ENCODE measurements at regions not wholly inside any gene's neighbourhood (a gene's known extent, or its start where the extent isn't known, plus 50 kb on each side); places are given as distances from the start of the nearest gene placed in this dataset.

DNA sequence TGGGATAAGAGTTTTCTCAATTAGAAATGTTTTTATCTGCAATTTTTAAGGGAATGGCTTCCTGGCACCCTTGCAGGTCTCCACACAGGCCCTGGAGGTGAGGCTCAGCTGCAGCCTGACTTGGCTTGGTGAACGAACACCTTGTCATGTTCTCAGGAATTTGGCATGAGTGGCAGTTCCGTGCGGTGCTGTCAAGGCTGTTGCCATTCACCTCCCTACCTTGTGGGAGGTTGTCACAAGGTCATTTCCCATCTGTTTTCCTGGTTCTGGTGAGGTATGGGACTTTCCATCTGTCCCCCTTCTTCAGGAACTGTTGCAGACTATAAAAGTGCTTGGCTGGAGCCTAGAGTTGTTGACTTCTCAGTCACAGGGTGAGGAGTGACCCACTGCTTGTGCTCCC lies 82.9 kb downstream of the ELOVL4 start:
- DNase-seq (ENCODE audit: low read depth in 2 of 2) = peak in 1 of 2 donors; percentile 10

DNA sequence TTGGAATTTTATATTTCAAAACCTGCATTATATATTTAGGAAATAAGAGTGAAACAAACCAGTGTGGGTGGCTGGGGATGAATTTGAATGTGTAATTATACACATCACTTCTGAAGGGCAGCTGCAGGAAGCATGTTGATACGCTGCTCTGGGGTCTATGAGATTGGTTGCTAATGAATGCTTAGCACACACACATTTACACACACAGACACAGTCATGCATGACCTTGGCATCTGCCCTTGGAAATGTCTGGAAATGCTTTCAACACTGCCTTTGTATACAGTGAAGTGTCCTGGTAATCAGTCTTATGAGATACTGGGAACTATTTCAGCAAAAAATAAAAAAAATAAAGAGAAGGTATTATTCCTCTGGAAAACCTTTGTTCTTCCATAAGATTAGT lies 83.4 kb downstream of the ELOVL4 start:
- DNase-seq (ENCODE audit: low read depth in 2 of 2) = no peak

DNA sequence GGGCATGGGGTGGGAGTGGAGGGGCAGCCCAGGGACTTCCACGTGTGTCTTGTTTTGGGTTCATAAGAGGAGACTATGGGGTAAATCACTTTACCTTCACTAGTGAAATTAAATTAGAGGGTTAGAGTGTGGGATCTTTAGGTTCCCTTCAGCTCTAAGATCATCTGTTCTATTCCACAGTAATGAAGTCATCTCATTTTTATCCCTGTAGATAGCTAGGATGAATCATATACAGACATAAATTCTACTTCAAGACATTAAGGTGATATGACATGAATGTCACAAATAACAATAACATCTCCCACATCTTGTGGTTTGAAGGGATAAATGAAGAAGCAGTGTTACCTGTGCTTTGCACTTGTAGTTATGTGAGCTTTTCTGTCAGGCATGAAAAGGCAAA lies 83.8 kb downstream of the ELOVL4 start:
- DNase-seq (ENCODE audit: low read depth in 2 of 2) = no peak

DNA sequence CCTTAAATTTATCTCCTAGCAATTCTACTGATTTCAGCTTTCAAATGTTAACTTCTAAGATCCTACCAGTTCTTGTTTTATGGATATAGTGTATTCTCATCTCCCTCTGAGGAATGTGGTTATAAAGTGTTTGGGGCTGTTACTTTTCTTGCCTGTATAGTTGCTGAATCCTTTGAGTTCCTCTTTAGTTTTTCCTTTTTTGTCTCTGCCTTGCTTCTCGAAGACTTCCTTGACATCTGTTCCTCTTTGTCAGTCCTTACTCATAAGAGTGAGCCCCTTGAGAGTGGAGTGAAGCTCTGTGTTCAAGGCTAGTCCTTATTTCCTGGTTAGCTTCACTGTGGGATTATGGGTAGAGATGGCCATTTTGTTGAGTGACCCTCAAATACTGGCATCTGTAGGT lies 84.6 kb downstream of the ELOVL4 start:
- DNase-seq (ENCODE audit: low read depth in 2 of 2) = no peak

DNA sequence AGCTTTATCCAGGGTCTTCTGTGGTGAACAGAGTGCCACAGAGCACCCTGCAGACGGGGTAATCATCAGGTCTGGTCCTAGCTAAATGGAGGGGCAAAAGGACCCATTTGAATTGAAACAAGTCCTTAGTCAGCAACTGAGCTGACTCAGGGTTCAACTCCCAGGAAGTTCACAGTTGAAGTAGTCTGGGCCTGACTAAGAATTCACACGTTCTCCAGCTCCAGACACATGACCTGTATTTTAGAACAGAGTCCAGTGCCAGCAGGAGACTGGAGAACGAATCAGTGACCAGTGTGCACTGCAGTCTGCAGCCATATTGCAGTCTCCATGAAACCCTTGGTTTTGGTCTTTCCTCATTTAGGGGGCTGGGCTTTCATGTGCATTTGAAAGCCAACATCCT lies 85.2 kb downstream of the ELOVL4 start:
- DNase-seq (ENCODE audit: low read depth in 2 of 2) = no peak

DNA sequence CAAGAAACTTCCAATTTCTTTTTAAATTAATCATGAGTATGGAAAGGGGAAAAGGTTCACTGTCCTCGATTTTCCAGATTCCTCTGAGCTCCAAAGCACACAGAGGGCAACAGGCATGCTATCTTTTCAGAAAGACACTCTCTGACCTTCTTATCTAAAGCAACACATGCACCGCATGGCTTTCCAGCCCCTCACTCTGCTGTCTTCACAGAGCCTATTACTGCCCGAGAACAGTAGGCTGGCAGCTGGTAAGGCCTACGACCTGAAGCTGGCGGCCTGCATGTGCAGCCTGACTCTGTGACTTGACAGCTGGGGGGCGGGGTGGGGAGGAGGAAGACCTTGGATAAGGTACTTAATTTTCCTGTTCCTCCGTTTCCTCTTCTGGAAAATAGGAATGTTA lies 86.3 kb downstream of the ELOVL4 start:
- DNase-seq (ENCODE audit: low read depth in 2 of 2) = no peak

DNA sequence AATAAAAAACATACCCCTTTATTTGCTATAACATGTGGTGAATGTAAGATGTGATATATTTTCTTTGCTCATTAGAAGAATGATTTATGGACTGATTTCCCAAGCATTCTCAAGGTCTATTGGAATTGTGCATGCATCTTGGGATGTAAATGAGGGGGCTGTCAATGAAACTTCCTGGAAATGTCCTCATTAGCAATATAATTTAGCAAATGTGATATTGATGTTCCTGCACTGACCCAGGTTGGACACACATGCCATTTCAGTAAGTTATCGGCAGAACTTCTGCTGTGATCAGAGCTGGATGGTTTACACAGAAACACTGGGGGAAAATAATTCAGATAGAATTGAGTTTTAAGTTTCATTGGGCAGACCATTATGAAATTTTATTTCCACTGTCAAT lies 99.9 kb downstream of the ELOVL4 start:
- no peak for DNase-seq (ENCODE audit: low read depth in 2 of 2)

DNA sequence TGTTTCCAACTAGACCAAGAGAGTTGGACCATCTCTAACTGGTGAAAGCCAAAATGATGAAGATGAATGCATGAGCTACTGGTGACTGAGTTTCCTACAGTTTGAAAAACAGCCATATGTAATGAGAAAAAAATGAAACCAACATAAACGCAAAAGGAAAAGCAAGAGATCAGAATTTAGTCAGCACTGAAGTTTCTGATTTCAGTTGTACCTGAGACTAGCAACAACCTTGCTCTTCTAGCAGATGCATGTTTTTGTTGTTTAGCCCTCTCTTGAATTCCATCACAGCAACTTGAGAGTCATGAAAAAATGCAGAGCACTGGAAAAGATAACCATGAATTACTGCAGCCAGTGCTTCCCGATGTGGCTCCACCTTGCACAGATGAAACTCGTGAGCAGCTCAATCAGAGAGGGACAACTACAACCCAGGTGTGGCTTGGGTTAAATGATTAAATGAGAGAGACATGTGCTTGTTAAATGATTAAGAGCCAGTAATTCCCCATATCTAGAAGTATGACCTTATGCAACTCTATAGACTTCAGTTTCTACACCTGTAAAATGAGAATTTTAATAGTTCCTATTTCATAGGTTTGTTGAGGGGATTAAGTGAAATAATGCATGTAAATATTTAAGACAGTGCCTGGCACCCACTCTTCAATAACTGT lies 104.8 kb downstream of the ELOVL4 start:
- DNase-seq (ENCODE audit: low read depth in 2 of 2) = no peak

DNA sequence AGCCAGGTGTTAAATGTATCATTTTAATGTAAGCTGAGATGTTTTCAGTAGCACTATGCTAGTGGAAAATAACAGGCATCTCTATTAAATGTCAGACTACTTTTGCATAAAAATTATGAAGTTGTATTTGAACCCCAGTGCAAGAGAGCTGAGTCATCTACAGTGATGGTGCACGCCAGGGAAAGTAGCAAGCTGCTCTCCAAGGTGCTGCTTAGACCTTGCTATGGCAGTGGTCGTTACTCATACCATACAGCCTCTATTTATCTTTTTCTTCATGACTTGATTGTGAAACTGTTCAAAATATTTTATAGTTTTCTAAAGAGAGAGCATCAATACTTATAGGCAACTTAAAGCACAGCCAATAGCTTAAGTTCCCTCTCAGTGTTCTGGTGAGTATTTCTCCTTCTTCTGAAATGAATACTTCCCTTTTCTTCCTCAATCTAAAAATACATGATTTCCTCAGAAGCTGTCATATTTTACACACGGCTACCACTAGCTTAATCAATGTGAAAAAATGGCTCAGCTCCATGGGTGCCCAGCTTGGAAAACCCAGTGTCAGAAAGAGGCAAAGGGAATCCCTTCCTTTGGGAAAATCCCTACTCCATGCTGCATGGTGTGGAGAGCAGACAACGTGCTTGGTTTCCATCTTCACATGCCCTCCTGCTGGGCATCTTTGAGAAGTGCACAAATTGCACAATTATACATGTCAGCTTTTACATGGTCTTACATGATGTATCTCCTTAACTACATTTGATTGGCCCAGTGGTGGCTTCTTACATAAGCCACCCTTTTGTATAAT lies 105.6 kb downstream of the ELOVL4 start:
- DNase-seq (ENCODE audit: low read depth in 2 of 2) = no peak

DNA sequence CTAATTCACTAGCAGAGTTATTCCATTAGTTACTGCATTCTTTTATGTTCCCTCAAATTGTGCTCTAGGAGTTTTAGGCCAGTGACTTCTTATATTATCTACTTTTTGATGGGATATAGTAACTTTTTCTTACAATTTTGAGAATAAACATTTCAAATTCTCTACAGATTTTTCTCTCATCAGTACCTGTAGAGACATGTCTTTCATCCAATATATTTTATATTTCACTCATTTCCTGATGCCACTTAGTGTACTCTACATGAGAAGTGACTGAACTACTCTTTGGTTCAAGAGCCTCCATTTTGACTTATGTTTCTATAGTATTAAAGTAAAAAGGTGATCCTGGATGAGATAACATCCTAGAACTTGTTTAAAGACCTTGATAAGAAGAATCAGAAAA lies 108.5 kb downstream of the ELOVL4 start:
- DNase-seq (ENCODE audit: low read depth in 2 of 2) = no peak

DNA sequence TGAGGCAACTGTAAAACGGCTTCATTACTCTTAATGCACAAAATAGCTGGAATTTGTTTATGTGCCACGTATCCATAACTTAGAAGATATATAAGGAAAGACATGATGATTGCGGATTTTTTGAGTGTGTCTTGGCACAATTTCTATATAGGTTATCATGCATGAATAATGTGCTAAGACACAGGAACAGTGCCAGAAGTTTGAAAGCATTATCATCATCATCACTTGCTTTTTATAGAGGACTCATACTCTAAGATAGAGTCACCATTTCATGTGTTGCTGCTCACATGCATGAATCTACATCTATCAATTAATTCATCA lies 113.4 kb downstream of the ELOVL4 start:
- DNase-seq (ENCODE audit: low read depth in 2 of 2) = no peak

DNA sequence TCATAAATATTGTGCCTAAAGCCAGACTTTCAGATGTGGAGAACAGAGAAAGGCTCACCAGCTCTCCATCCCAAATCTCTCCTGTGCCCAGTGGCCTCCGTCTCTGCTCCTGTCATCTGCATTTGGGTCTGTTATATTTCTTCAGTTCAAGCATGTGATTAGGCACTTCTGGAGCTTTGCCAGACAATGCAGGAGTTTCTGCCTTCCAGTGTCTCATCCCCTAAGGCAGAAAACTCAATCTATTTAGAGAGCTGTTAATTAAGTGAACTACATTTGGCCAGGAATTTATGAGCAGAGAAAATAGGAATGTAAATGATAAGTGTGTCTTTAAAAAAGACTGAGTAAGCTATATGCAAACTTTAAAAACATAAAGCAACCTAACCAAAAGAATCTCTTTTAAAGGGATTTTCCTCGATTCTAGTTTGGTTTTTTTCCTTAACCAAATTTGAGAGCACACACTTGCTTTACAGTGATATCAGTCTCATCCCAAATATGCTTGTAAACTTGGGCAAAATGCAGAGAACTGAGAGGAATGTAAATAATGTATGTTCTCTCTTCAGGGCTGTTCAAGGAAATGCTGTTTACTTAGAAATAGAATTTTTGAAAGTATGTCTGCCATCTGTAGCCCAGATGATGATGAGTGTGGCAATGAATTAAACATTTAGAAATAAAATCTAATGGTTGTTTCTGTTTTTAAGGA lies 113.9 kb downstream of the ELOVL4 start:
- no peak for DNase-seq (ENCODE audit: low read depth in 2 of 2)

DNA sequence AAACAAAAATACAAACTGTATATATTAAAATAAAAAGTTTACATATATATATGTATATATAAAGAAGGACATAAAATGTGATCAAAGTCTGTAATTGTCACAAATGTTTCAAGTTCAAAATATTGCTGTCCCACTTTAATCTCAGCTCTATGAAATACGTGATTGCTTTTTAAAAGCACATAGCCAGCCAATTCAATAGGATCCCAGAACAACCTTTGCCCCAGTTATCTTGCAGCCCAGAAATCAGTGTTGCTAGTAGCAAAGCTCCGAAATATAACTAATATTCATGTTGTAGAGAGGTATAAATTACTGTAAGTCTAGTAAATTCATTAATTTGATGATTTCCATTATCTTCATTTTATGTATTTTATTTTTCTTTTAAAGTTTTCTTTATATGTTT lies 114.6 kb downstream of the ELOVL4 start:
- DNase-seq (ENCODE audit: low read depth in 2 of 2) = no peak

DNA sequence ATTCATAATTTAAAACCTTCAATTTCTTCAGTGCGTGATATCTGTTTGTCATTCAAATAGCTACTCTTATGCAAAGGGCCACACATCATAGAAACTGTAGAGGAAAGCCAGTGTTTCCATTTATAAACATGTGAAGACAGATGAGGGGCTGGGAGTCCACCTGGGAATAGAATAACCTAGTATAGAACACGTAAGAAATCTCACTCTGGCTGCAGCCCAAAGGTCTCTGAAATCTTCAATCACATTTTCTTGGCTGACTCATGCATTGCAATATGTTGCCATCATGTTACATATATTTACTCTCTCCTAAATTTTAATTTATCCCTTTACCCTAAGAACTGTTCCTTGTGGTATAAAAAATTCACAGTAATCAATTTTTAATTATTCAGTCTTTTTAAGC lies 123.2 kb downstream of the ELOVL4 start:
- DNase-seq (ENCODE audit: low read depth in 2 of 2) = no peak

DNA sequence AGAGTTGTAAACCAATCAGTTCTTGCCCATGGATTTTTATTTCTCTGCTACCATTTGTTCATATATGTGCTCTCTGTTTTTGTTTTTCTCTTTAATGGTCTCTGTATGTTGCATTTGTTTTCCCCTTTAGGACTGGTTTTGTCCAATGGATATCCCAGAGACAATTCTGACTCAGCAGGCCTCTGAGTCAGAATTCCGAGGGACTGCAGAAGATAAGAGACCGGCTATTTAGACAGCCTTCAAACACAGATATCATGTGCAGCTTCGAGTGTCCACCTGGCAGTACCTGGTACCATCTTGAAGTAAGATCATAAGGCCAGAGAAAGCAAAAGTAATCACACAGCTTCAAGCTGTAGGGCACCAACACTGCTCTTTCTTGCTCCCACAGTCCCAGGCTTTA lies 125.5 kb downstream of the ELOVL4 start:
- peak in 1 of 2 donors; percentile 1 for DNase-seq (ENCODE audit: low read depth in 2 of 2)

DNA sequence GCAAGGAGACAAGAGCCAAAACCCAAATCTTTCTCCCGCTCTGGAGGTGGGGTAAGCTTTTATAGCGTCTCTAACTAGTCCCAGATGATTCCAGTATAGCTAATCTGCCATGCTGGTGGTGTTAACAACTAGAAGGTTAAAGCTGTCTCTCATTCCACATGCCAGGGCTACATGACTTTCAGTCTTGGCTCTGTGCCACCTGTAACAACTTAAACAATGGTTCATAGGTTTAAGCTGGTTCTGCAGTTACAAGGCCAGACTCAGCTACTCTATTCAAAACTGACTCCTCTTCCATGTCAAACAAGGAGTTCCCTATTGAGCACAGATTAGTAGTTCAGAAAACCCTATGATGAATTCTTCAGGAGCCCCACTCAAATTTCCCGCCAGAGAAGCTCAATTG lies 128.9 kb downstream of the ELOVL4 start:
- peak in 1 of 2 donors; percentile 50 for DNase-seq (ENCODE audit: low read depth in 2 of 2)

DNA sequence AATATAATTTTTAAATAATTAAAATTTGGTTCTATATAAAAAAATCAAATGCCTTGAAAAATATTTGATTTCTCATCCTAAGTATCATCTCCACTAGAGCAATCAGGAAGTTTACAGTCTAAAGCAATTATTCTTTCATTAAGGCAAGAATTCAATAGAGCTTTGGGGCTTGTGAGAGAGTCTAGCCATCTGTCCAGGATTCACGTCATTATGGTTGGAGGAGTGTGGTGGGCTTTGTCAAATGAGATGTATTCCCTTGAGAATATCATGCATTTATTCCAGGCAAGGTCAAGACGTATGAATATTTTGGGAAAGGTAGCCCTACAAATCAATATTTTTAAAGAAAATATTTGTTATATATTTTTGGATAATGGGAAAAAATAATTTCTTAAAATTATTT lies 132.4 kb downstream of the ELOVL4 start:
- no peak for DNase-seq (ENCODE audit: low read depth in 2 of 2)

DNA sequence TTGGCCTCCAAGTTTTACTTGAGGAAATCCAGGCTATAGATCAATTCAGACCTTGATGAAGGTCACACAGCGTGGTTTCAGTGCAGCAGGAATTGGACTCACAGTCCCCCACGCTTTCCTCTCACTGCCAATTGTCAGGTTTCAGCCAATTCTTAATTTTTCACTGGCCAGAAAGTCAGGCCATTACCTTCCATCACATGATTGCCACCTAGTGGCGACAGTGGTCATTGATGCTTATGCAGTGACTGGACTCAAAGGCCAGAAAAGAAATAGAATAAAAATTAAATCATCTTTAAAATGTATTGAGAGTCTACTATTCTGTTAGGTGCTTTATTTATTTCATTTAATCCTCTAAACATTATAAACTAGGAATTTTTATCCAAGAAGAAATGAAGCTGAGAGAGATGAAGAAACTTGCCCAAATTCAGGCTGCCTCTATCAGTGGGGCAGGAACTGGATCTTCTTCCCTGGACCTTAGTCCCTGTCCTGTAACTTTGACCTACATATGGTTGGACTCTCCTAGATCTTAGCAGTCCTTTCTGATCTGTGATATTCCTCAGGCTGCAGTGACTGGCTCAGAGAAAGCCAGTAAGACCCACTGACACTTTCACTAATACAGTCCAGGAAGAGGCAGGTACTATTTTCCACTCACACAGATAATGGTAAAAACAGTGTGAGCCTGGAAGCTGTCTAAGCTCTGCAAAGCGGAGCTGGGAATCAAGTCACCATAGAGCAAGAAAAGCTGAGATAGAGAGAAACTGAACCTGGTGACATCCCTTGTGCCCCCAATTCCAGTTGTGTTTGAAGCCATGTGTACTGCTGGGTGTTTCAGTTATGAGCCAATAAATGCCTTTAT lies 133.3 kb downstream of the ELOVL4 start:
- peak in 1 of 2 donors; percentile 70 for DNase-seq (ENCODE audit: low read depth in 2 of 2)

DNA sequence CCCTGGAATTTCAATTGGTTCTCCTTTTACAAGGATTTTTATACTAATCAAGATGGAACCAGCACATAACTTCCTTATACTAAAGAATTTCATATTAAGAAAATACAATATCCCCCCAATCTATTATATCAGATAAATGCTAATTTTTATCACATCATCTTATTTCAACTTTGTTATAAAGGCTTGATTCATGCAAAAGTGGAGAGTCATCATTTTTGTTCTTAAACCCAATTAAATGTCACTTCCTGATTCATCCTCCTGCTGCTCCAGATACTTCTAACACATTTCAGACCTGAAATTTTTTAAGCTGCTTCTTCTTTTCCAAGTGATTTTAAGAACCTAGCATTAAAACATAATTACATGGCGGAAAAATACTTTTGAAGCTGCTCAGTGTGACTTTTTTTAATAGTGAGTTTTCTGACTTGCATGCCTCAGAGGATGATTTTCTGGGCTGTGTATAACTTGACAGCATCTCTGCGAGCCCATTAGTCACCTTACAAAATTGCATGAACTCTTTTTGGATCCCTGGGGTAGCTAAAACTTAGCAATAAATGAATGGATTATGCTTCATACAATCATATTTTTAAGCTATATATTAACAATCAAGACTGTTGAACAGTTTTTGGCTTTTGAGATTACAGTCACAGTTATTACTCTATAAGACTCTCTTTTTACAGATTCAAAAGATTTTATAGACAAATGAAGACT lies 134.1 kb downstream of the ELOVL4 start:
- no peak for DNase-seq (ENCODE audit: low read depth in 2 of 2)

DNA sequence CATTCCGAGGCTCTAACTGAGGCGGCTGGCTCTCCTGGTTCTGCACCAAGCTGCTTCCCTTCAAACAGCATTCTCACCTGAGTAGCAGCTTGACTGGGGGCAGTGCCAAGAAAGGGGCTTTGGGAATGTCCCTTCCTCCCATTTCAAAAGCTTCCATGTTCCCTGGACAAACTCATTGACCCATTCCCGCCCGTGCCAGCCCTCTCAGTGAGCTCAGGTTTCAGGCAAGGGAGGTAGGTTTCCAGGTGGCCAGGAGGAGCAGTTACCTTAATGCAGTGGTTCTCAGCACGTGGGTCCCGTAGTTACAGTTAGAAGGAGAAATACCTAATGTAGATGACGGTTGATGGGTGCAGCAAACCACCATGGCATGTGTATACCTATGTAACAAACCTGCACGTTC lies 135.2 kb downstream of the ELOVL4 start:
- DNase-seq (ENCODE audit: low read depth in 2 of 2) = no peak

DNA sequence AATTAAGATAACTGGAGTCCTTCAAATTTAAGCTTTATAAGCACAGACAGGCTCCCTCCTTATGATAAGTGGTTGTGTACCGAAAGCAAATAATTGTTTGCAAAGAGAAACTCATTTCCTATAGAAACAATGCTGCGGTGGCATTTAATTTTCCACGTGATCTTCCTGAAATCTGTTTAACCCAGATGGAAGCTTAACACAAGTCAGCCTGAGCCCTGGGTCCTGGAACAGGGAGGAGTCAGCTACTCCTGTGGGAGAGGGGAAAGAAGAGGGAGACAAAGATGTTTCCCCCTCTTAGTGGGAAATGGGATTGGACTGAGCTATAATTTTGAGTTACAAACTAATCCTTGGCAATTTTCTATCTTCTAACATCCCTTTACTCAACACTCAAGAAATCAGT lies 136.5 kb downstream of the ELOVL4 start:
- no peak for DNase-seq (ENCODE audit: low read depth in 2 of 2)

All from dermis microvascular lymphatic vessel endothelial cell (primary cell).